ENCODE measurements at regions not wholly inside any gene's neighbourhood (a gene's known extent, or its start where the extent isn't known, plus 50 kb on each side); places are given as distances from the start of the nearest gene placed in this dataset.

DNA sequence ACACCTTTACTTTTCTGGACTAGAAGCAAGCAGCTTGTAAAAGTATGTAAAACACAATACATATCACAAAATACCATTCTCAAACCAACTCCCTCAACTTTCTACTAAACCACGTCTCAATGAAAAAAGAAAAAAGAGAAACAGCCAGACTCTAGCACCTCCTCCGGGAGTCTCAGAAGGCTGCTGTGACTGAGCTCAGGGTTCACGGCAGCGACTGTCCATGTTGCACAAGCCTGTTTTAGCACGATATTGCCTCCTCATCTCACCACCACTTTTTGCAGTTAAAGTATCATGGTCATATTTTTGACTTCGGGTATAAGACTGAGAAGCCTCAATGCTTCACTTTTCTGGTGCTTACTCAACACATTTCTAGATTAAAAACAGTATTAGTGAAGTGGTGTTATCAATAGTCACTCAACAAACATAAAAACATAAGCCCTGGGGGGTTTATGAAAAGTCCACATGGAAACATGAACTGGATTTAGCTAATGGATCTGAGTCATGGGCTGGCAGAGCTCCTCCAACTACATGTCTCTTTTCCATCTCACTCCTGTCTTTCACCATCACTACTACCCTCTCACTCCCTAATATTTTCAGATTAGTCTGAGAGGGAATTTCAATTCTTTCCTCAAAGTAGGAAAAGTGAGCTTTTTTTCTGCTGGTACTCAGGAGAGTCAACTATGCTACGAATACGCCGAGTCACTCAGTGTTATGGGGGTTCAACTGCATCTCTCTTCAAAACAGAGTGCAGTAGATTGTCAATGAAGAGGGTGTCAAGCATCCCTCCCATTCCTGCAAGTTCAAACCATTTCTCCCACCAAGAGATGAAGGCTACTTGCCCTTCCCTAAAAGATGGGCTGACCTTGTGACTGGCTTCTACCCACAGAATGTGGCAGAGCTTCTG lies 113.7 kb downstream of the OSR1 start:
- no peak overlapping the region for H3K4me3 ChIP-seq (ENCODE audit: low read depth, low read length)
- TF ChIP-seq, protein P1, sequence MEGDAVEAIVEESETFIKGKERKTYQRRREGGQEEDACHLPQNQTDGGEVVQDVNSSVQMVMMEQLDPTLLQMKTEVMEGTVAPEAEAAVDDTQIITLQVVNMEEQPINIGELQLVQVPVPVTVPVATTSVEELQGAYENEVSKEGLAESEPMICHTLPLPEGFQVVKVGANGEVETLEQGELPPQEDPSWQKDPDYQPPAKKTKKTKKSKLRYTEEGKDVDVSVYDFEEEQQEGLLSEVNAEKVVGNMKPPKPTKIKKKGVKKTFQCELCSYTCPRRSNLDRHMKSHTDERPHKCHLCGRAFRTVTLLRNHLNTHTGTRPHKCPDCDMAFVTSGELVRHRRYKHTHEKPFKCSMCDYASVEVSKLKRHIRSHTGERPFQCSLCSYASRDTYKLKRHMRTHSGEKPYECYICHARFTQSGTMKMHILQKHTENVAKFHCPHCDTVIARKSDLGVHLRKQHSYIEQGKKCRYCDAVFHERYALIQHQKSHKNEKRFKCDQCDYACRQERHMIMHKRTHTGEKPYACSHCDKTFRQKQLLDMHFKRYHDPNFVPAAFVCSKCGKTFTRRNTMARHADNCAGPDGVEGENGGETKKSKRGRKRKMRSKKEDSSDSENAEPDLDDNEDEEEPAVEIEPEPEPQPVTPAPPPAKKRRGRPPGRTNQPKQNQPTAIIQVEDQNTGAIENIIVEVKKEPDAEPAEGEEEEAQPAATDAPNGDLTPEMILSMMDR (IDR thresholded peaks at IDR 0.05; ENCODE audit: insufficient read depth, low read depth, low read length, missing control alignments): no peak
- DNase-seq (ENCODE audit: low read depth): no peak

DNA sequence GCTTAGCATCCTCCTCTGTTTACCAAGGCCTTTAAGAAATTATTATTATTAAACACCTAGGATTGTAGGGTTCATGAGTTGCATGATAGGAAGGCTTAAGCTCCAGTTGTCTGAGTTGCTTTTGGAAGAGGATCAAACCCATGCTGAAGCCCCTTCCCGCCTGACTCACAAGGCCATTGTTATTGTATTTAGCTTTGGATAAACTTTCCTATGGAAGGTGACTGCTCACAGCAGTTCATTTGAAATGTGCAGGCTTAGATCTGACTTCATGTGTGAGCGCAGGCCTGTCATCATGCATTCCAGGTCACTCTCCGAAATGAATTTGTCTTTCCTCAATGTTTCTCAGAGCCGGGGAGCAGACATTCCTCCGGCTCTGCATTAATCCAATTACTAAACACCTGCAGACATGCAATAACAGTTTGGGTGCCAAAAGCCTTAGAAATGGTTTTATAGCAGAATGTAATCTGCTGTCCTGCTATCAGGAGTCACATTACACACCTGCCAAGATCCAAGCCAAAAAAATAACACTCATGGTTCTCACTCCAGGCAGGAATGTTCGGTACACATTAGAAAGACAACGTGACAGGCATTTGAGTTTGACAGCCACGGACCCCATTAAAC lies 119.9 kb downstream of the OSR1 start:
- DNase-seq (ENCODE audit: low read depth): no peak
- no peak overlapping the region for H3K4me3 ChIP-seq (ENCODE audit: low read depth, low read length)
- TF ChIP-seq, protein P1 (IDR thresholded peaks at IDR 0.05; ENCODE audit: insufficient read depth, low read depth, low read length, missing control alignments): no peak

DNA sequence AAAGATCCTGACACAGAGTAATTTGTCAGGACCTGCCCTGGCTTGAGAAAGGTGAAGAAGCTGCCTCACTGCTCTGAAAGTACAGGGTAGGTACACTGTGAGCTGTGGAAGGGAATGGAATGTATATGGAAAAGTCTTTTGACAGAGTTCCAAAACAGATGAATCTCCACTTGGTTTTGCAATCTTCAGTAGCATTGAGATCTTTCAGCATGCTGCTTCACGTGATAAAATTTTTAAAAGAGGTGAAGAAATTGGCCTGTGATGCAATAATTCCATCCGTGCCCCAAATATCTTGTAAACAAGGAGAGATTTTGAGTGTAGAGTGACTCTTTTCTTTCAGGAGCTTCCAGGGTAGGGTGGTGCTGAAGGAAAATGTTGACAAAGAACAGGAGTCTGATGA lies 123.1 kb downstream of the OSR1 start:
- no peak for DNase-seq (ENCODE audit: low read depth)
- TF ChIP-seq, protein P1 (IDR thresholded peaks at IDR 0.05; ENCODE audit: insufficient read depth, low read depth, low read length, missing control alignments): no peak
- no peak overlapping the region for H3K4me3 ChIP-seq (ENCODE audit: low read depth, low read length)

DNA sequence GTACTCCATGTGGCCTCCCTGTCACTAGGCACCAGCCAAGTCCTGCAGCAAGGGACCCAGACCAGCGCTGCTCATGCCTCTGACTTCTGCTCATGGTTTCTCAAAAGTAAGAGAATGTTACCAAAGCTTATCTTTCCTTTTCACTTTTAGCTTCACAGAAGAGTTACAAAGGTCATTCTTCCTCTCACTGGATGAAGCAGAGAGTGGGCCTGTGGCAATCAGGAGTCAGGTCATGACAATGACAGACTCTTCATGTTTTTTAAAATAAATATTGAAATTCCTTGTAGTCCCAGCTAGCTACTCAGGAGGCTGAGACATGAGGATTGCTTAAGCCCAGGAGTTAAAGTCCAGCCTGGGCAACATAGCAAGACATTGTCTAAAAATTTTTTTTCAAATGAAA lies 126.1 kb downstream of the OSR1 start:
- no peak for DNase-seq (ENCODE audit: low read depth)
- TF ChIP-seq, protein P1 (IDR thresholded peaks at IDR 0.05; ENCODE audit: insufficient read depth, low read depth, low read length, missing control alignments): no peak
- H3K4me3 ChIP-seq (ENCODE audit: low read depth, low read length): no peak overlapping the region

DNA sequence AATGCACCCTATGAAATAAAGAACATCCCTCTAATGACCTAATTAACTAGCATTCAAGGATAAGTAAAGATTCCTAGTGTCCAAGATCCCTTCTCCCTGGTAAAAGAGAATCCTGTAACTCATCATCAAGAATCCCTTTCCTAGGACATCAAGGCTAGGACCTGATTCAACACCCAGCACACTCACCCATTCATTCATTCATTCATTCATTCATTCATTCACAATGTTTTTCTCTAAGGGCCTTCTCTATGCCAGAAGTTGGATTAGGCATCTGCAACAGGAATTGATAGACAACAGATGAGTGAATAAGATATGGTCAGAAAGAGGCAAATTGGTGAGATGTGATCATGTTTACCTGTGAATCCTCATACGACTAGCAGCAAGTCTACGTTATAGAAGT lies 126.8 kb downstream of the OSR1 start:
- no peak for DNase-seq (ENCODE audit: low read depth)
- H3K4me3 ChIP-seq (ENCODE audit: low read depth, low read length): no peak overlapping the region
- TF ChIP-seq, protein P1 (IDR thresholded peaks at IDR 0.05; ENCODE audit: insufficient read depth, low read depth, low read length, missing control alignments): no peak

DNA sequence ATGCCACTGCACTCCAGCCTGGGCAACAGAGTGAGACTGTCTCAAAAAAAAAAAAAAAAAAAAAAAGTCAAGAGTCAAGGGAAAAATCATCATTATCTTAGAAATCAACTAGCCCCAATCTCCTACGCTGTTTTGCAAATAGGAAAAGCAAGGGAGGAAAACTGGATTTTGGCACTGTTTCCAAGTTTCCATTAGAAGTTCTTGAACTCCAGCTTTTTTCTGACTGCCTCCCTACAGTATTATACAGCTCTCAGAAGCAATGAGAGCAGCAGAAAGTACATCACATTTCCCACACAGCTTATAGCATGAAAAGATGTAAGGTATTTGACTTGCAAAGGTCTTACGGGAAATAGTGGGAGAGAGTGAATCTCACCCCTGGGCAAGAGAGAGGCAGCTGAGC lies 127.8 kb downstream of the OSR1 start:
- no peak overlapping the region for H3K4me3 ChIP-seq (ENCODE audit: low read depth, low read length)
- TF ChIP-seq, protein P1 (IDR thresholded peaks at IDR 0.05; ENCODE audit: insufficient read depth, low read depth, low read length, missing control alignments): no peak
- DNase-seq (ENCODE audit: low read depth): no peak
